K562 (cell line): ENCODE measurements at regions not wholly inside any gene's neighbourhood (a gene's known extent, or its start where the extent isn't known, plus 50 kb on each side); places are given as distances from the start of the nearest gene placed in this dataset.

Experiments
- CBFA2T2 ChIP-seq: fragments of 450-650 bp; conservative IDR thresholded peaks from 2 replicates; pipeline ENCODE4 v1.6.1; 2017; ENCODE audit warnings: mild to moderate bottlenecking
- CTBP1 ChIP-seq: fragments of 450-650 bp; IDR thresholded peaks from 2 replicates; pipeline ENCODE4 v1.6.1; 2016; ENCODE audit warnings: borderline replicate concordance
- DNMT1 ChIP-seq: fragments of 450-650 bp; IDR thresholded peaks from 2 replicates; pipeline ENCODE4 v1.6.1; 2016; ENCODE audit warnings: antibody characterized with exemption, mild to moderate bottlenecking
- HDAC2 ChIP-seq: fragments of 450-650 bp; IDR thresholded peaks from 2 replicates; pipeline ENCODE4 v1.6.1; 2016; ENCODE audit warnings: mild to moderate bottlenecking
- HIVEP1 ChIP-seq: fragments of 250-450 bp; sonication (Bioruptor Pico); IDR thresholded peaks from 2 replicates; pipeline ENCODE4 v1.4.0; 2020; ENCODE audit warnings: mild to moderate bottlenecking
- HNRNPLL ChIP-seq: fragments of 200-400 bp; formaldehyde crosslinking; IDR thresholded peaks from 2 replicates; pipeline ENCODE4 v1.6.1; 2017; ENCODE audit warnings: low read length, low read depth, mild to moderate bottlenecking; ENCODE audit not compliant: poor library complexity, severe bottlenecking
- JUND ChIP-seq, 2 experiments: IDR thresholded peaks; 2 replicates in 1 of 2; 3 replicates in 1 of 2; pipeline ENCODE4 v1.6.1; 2011; ENCODE audit warnings: borderline replicate concordance in 2 of 2, low read depth in 2 of 2, low read length in 2 of 2, improper control_type of control experiment in 1 of 2, missing biosample characterization in 1 of 2, missing genetic modification characterization in 1 of 2, missing genetic modification reagents in 1 of 2
- NFXL1 ChIP-seq: fragments of 450-650 bp; formaldehyde crosslinking; IDR thresholded peaks from 2 replicates; pipeline ENCODE4 v1.4.0; 2021; ENCODE audit warnings: mild to moderate bottlenecking
- PCBP2 ChIP-seq: fragments of 200-400 bp; formaldehyde crosslinking; IDR thresholded peaks from 2 replicates; pipeline ENCODE4 v1.6.1; 2018; ENCODE audit warnings: low read length, low read depth, mild to moderate bottlenecking, moderate library complexity; ENCODE audit not compliant: poor library complexity, severe bottlenecking
- SOX6 ChIP-seq: fragments of 450-650 bp; IDR thresholded peaks from 2 replicates; pipeline ENCODE4 v1.6.1; 2014; ENCODE audit warnings: mild to moderate bottlenecking
- SPI1 ChIP-seq: IDR thresholded peaks from 2 replicates; pipeline ENCODE4 v1.6.1; 2011; ENCODE audit warnings: low read depth, low read length, control low read depth, borderline replicate concordance
- TRIM24 ChIP-seq, 2 experiments: fragments of 450-650 bp; IDR thresholded peaks; 2 replicates each; pipeline ENCODE4 v1.6.1; 2016
- VEZF1 ChIP-seq: fragments of 200-800 bp; sonication (Bioruptor generic); IDR thresholded peaks from 2 replicates; pipeline ENCODE4 v1.6.1; 2017; ENCODE audit warnings: missing genetic modification characterization, missing compliant biosample characterization
- ZC3H11A ChIP-seq: IDR thresholded peaks from 2 replicates; pipeline ENCODE4 v1.6.1; 2012; ENCODE audit warnings: low read depth, low read length, improper control_type of control experiment
- TF ChIP-seq, protein P1 (sequence below): fragments of 450-650 bp; IDR thresholded peaks from 2 replicates; pipeline ENCODE4 v1.6.1; 2016; ENCODE audit warnings: mild to moderate bottlenecking, moderate library complexity

DNA sequence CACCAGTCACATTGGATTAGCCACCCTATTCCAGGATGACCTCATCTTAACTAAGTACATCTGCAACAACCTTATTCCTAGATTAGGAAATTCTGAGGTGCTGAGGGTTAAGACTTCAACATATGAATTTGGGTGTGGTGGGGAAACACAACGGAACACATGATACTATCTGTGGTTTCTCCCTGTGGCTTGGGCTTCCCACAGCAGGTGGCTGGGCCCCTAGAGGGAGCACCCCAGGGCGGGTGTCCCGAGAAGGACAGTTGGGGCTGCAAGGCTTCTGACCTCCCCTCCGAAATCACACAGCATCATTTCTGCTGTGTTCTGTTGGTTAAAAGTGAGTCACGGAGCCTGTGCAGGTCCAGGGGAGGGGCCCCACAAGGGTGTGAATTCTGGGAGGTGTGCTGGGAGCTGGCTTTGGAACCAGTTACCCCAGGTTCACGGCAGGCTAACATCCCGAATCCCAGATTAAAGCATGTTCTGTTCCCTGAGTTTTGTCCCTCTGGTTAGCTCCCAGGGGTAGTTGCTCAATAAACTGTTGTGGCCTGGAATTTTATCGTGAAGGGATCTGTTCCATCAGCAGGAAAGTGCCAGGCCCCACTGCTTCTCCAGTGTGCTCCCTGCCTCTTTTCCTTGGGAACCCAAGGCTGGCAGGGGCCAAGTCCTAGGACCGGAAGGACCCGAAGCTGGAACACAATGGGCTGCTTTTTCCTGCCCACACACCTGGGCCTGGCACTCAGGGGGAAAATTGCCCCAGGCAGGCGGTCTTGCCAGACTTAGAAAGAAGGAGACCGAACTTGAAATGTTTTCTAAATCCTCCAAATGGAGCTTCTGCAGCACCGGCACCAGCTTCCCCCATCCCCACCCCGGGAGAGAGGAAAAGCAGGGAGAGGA, 154.0 kb upstream of the WNT4 start (continued):
- TF ChIP-seq, protein P1, sequence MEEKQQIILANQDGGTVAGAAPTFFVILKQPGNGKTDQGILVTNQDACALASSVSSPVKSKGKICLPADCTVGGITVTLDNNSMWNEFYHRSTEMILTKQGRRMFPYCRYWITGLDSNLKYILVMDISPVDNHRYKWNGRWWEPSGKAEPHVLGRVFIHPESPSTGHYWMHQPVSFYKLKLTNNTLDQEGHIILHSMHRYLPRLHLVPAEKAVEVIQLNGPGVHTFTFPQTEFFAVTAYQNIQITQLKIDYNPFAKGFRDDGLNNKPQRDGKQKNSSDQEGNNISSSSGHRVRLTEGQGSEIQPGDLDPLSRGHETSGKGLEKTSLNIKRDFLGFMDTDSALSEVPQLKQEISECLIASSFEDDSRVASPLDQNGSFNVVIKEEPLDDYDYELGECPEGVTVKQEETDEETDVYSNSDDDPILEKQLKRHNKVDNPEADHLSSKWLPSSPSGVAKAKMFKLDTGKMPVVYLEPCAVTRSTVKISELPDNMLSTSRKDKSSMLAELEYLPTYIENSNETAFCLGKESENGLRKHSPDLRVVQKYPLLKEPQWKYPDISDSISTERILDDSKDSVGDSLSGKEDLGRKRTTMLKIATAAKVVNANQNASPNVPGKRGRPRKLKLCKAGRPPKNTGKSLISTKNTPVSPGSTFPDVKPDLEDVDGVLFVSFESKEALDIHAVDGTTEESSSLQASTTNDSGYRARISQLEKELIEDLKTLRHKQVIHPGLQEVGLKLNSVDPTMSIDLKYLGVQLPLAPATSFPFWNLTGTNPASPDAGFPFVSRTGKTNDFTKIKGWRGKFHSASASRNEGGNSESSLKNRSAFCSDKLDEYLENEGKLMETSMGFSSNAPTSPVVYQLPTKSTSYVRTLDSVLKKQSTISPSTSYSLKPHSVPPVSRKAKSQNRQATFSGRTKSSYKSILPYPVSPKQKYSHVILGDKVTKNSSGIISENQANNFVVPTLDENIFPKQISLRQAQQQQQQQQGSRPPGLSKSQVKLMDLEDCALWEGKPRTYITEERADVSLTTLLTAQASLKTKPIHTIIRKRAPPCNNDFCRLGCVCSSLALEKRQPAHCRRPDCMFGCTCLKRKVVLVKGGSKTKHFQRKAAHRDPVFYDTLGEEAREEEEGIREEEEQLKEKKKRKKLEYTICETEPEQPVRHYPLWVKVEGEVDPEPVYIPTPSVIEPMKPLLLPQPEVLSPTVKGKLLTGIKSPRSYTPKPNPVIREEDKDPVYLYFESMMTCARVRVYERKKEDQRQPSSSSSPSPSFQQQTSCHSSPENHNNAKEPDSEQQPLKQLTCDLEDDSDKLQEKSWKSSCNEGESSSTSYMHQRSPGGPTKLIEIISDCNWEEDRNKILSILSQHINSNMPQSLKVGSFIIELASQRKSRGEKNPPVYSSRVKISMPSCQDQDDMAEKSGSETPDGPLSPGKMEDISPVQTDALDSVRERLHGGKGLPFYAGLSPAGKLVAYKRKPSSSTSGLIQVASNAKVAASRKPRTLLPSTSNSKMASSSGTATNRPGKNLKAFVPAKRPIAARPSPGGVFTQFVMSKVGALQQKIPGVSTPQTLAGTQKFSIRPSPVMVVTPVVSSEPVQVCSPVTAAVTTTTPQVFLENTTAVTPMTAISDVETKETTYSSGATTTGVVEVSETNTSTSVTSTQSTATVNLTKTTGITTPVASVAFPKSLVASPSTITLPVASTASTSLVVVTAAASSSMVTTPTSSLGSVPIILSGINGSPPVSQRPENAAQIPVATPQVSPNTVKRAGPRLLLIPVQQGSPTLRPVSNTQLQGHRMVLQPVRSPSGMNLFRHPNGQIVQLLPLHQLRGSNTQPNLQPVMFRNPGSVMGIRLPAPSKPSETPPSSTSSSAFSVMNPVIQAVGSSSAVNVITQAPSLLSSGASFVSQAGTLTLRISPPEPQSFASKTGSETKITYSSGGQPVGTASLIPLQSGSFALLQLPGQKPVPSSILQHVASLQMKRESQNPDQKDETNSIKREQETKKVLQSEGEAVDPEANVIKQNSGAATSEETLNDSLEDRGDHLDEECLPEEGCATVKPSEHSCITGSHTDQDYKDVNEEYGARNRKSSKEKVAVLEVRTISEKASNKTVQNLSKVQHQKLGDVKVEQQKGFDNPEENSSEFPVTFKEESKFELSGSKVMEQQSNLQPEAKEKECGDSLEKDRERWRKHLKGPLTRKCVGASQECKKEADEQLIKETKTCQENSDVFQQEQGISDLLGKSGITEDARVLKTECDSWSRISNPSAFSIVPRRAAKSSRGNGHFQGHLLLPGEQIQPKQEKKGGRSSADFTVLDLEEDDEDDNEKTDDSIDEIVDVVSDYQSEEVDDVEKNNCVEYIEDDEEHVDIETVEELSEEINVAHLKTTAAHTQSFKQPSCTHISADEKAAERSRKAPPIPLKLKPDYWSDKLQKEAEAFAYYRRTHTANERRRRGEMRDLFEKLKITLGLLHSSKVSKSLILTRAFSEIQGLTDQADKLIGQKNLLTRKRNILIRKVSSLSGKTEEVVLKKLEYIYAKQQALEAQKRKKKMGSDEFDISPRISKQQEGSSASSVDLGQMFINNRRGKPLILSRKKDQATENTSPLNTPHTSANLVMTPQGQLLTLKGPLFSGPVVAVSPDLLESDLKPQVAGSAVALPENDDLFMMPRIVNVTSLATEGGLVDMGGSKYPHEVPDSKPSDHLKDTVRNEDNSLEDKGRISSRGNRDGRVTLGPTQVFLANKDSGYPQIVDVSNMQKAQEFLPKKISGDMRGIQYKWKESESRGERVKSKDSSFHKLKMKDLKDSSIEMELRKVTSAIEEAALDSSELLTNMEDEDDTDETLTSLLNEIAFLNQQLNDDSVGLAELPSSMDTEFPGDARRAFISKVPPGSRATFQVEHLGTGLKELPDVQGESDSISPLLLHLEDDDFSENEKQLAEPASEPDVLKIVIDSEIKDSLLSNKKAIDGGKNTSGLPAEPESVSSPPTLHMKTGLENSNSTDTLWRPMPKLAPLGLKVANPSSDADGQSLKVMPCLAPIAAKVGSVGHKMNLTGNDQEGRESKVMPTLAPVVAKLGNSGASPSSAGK = peak; percentile 40; the same call in 1 of the 2 replicates
- TF ChIP-seq HIVEP1 (CRISPR knock-in tag) = no peak
- no peak for TF ChIP-seq HNRNPLL
- no peak for TF ChIP-seq PCBP2
- TF ChIP-seq JUND (IDR thresholded peaks at IDR 0.05; ENCODE audit: borderline replicate concordance, low read depth, low read length) = peak; percentile 43; the same call in 1 of the 2 replicates
- peak; percentile 79; the same call in 2 of the 3 replicates for TF ChIP-seq JUND (tag; IDR thresholded peaks at IDR 0.05; ENCODE audit: borderline replicate concordance, low read depth, low read length)
- TF ChIP-seq HDAC2 = peak; percentile 42; the same call in 1 of the 2 replicates
- no peak for TF ChIP-seq SPI1
- TF ChIP-seq DNMT1 = no peak
- TF ChIP-seq ZC3H11A = no peak
- TF ChIP-seq CBFA2T2 = peak; percentile 60
- peak in 1 of 2 experiments; percentile 65; a peak in 1 of 4 replicates for TF ChIP-seq TRIM24 (IDR thresholded peaks at IDR 0.05)
- peak; percentile 85 for TF ChIP-seq CTBP1
- peak; percentile 60 for TF ChIP-seq VEZF1 (CRISPR knock-in tag)
- TF ChIP-seq NFXL1 (CRISPR knock-in tag) = no peak
- TF ChIP-seq SOX6 = peak; percentile 75
